Natural killer cell treated with Interleukin-12 subunit alpha and Interleukin-12 subunit beta and Interleukin-15 and Interleukin-18, amount 100 ng/mL, for 72 hours (primary cell): ENCODE measurements at regions not wholly inside any gene's neighbourhood (a gene's known extent, or its start where the extent isn't known, plus 50 kb on each side); places are given as distances from the start of the nearest gene placed in this dataset.

Experiments used
- ATAC-seq, 2 donors: fragments of 150-1000 bp; cut with Tn5 transposase in 1 of 2; sonication (Bioruptor Pico), chemical (Tn5 transposase) in 1 of 2; 2 replicates each; pipeline ENCODE4 v1.10.0; 2021
- DNase-seq: peaks from one replicate; pipeline ENCODE4 v3.0.0; 2022; ENCODE audit warnings: low spot score
- H3K27ac Mint-ChIP-seq, 2 donors: 1 replicate in 1 of 2; 2 replicates in 1 of 2; pipeline ENCODE4 v1.8.0; 2022; ENCODE audit warnings: mixed read lengths in 2 of 2, mild to moderate bottlenecking in 1 of 2, moderate library complexity in 1 of 2
- H3K27me3 Mint-ChIP-seq, 2 donors: 1 replicate in 1 of 2; 2 replicates in 1 of 2; pipeline ENCODE4 v1.8.0; 2022; ENCODE audit warnings: mixed read lengths in 2 of 2
- H3K36me3 Mint-ChIP-seq: one replicate; pipeline ENCODE4 v1.8.0; 2022; ENCODE audit warnings: mixed read lengths
- H3K4me1 Mint-ChIP-seq, 2 donors: 1 replicate in 1 of 2; 2 replicates in 1 of 2; pipeline ENCODE4 v1.8.0; 2022; ENCODE audit warnings: low read depth in 2 of 2, mixed read lengths in 2 of 2, mild to moderate bottlenecking in 1 of 2
- H3K4me3 Mint-ChIP-seq: one replicate; pipeline ENCODE4 v1.8.0; 2022; ENCODE audit warnings: mixed read lengths
- H3K9me3 Mint-ChIP-seq: 2 replicates; pipeline ENCODE4 v1.8.0; 2022; ENCODE audit warnings: mixed read lengths

DNA sequence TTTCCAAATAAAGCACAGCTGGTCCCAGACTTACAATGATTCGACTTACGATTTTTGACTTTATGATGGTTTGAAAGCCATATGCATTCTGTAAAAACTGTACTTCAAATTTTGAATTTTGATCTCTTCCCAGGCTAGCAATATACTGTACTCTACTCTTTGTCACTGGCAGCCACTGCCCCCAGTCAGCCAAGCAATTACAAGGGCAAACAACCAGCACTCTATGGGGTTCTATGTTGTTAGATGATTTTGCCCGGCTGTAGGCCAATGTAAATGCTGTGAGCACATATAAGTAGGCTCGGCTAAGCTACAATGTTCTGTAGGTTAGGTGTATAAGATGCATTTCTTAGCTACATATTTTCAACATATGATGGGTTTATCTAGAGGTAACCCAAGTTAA is 217.3 kb downstream of the RAB38 start:
- Mint-ChIP-seq H3K27ac (no peak overlapping the region), H3K27me3 (peaks cover 0 to 2% of the 10 kb centered on the region in 2 donors), H3K4me3 (no peak overlapping the region), H3K4me1 (no peaks in the 10 kb centered on the region), H3K9me3 (no peaks in the 10 kb centered on the region), H3K36me3 (no peaks in the 10 kb centered on the region)
- DNase-seq (no peak), ATAC-seq (no peak)

DNA sequence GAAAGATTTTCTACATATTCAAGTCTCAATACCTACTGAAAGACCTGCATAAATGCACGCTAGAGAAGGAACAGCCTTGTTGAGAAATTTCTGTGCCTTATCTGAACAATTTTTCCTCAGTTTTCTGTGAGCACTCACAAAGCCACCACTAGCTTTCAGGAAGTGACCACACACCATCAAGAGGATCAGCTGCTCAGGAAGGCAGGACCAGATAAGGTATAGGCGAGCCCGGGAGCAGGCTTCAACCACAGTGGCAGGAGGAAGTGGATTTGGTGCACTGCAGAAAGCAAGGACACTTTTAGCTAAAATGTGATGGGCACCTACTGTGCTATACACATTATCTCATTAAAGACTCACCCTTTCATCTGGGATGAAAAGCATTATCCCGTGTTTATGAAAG is 220.8 kb downstream of the RAB38 start:
- Mint-ChIP-seq H3K27ac (no peak overlapping the region), H3K9me3 (peaks cover 9% of the 10 kb centered on the region), H3K27me3 (peaks cover 0 to 4% of the 10 kb centered on the region in 2 donors), H3K4me1 (peaks cover 0 to 2% of the 10 kb centered on the region in 2 donors), H3K36me3 (peaks cover 1% of the 10 kb centered on the region), H3K4me3 (no peak overlapping the region)
- ATAC-seq (no peak), DNase-seq (no peak)

DNA sequence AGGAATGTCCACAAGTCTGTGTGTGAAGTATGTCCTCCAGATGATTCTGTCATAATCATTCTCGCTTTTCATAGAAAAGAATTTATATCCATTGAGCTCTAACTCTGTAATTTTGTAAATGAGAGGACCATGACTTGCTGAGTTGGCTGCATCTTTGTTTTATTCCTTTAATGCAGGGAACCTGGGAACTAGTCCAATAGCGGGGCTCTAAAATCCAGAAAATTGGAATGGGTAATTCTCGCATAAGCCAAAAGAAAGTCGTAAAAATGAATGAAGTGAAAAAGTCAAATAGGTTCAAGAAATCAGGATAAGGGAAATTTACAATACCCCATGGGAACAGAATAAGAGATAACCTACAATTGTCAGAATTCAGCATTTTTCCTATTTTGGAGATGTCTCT is 232.5 kb downstream of the RAB38 start:
- Mint-ChIP-seq H3K4me3 (no peak overlapping the region), H3K27me3 (no peaks in the 10 kb centered on the region), H3K4me1 (no peaks in the 10 kb centered on the region), H3K36me3 (no peaks in the 10 kb centered on the region), H3K9me3 (peaks cover 2% of the 10 kb centered on the region), H3K27ac (no peak overlapping the region)
- no peak for ATAC-seq
- no peak for DNase-seq

GRCh38 chr11:87934182-87934581 is 241.1 kb downstream of the RAB38 start:
- no peaks in the 10 kb centered on the region for H3K4me1 Mint-ChIP-seq
- H3K27me3 Mint-ChIP-seq: no peaks in the 10 kb centered on the region
- no peak for DNase-seq
- no peaks in the 10 kb centered on the region for H3K36me3 Mint-ChIP-seq
- no peak for ATAC-seq
- no peak overlapping the region for H3K27ac Mint-ChIP-seq
- H3K4me3 Mint-ChIP-seq: no peak overlapping the region
- H3K9me3 Mint-ChIP-seq: no peaks in the 10 kb centered on the region

DNA sequence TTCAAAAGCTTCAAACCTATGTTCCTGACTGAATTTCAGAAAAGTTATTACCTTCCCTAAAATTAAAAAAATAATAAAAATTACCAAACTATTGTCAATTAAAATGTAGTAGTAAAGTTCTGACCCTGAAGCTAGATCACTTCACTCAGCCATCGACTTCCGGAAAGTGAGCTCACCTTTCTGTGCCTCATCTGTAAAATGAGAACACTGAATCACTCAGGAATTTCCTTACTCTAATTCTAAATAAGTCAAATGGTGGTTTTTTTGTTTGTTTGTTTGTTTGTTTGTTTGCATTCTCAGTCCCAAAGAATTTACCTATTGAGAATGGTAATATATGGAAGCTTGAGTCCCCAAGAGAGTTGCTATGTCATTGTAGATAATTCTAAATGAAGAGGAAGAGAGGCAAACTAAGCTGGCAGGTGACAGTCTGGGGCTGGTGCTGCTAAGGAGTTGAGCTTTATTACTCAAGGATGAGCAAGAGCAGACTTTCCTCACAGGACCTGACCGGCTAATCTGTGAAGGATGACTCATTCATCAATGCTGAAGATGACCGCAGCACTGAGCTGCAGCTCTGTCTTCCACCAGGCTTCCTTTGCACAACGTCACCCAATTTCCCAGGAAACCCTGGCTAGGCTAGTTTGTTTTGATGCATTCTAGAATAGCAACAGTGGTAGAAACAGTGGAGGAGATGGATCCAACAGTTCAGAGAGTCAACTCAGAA is 248.8 kb downstream of the RAB38 start:
- no peaks in the 10 kb centered on the region for H3K36me3 Mint-ChIP-seq
- no peaks in the 10 kb centered on the region for H3K4me1 Mint-ChIP-seq
- H3K27me3 Mint-ChIP-seq: no peaks in the 10 kb centered on the region
- peaks cover 12% of the 10 kb centered on the region for H3K9me3 Mint-ChIP-seq
- ATAC-seq: no peak
- H3K27ac Mint-ChIP-seq: no peak overlapping the region
- DNase-seq: no peak
- H3K4me3 Mint-ChIP-seq: no peak overlapping the region

- Mint-ChIP-seq H3K36me3 (no peaks in the 10 kb centered on the region), H3K9me3 (peaks cover 12% of the 10 kb centered on the region), H3K4me3 (no peak overlapping the region), H3K27me3 (no peaks in the 10 kb centered on the region), H3K27ac (no peak overlapping the region), H3K4me1 (no peaks in the 10 kb centered on the region)
- DNase-seq: no peak
- no peak for ATAC-seq
Observed at GRCh38 chr11:87924125-87924524, 251.1 kb downstream of the RAB38 start.

- Mint-ChIP-seq H3K36me3 (no peaks in the 10 kb centered on the region), H3K4me3 (no peak overlapping the region), H3K9me3 (peaks cover 14% of the 10 kb centered on the region), H3K27me3 (no peaks in the 10 kb centered on the region), H3K4me1 (no peaks in the 10 kb centered on the region), H3K27ac (no peak overlapping the region)
- no peak for ATAC-seq
- no peak for DNase-seq
Observed at GRCh38 chr11:87917111-87917510, 258.1 kb downstream of the RAB38 start.

GRCh38 chr11:87909178-87909577 is 266.1 kb downstream of the RAB38 start:
- no peaks in the 10 kb centered on the region for H3K4me1 Mint-ChIP-seq
- DNase-seq (no peak), ATAC-seq (no peak)
- H3K9me3 Mint-ChIP-seq: peaks cover 6% of the 10 kb centered on the region
- no peak overlapping the region for H3K4me3 Mint-ChIP-seq
- no peaks in the 10 kb centered on the region for H3K27me3 Mint-ChIP-seq
- no peak overlapping the region for H3K27ac Mint-ChIP-seq
- H3K36me3 Mint-ChIP-seq: no peaks in the 10 kb centered on the region

DNA sequence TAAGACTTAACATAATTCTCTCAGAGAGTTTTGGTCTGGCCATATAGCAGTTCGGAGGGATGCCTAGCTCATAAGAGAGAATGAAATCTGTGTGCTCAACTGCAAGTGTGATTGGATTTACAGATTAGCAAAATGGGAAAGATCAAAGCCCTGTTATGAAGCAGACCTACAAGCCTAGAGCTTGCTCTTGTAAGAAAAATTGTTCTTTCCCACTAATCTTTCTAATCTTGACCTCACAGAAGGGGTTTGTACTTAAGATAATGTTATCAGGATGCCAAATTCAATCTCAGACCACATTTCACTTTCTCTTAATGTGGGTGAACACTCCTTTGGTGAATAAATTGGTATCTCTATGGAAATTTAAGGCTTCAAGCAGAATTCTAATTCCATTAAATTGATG is 267.2 kb downstream of the RAB38 start:
- no peaks in the 10 kb centered on the region for H3K4me1 Mint-ChIP-seq
- no peaks in the 10 kb centered on the region for H3K27me3 Mint-ChIP-seq

DNA sequence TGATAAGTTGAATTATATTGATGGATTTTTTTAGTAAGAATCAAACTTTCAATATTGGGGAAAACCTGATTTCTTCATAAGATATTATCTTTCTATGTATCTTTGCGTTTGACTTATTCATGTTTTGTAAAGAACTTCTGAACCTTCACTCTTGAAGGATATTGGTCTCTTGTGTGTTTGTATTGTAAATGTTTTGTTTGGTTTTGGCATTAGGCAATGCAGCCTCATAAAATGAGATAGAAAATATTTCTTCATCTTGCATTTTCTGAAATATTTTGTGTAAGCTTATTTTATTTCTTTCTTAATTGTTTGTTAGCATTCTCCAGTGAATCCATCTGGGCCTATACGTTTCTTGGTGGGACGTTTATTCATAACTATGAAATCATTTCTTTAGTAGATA is 271.9 kb downstream of the RAB38 start:
- no peaks in the 10 kb centered on the region for H3K36me3 Mint-ChIP-seq
- H3K27me3 Mint-ChIP-seq: peaks cover 0 to 1% of the 10 kb centered on the region in 2 donors
- peaks cover under 1% of the 10 kb centered on the region for H3K9me3 Mint-ChIP-seq
- H3K4me3 Mint-ChIP-seq: no peak overlapping the region
- no peaks in the 10 kb centered on the region for H3K4me1 Mint-ChIP-seq
- DNase-seq (no peak), ATAC-seq (no peak)
- H3K27ac Mint-ChIP-seq: no peak overlapping the region

More for the DNA sequence above, 267.2 kb downstream of the RAB38 start:
- Mint-ChIP-seq H3K9me3 (peaks cover 2% of the 10 kb centered on the region), H3K27ac (no peak overlapping the region), H3K36me3 (no peaks in the 10 kb centered on the region), H3K4me3 (no peak overlapping the region)
- no peak for ATAC-seq
- DNase-seq: no peak

- Mint-ChIP-seq H3K4me1 (no peaks in the 10 kb centered on the region), H3K4me3 (no peak overlapping the region), H3K27ac (no peak overlapping the region), H3K9me3 (peaks cover 3% of the 10 kb centered on the region), H3K27me3 (peaks cover 0 to 6% of the 10 kb centered on the region in 2 donors), H3K36me3 (no peaks in the 10 kb centered on the region)
- no peak for ATAC-seq
- no peak for DNase-seq
Observed at GRCh38 chr11:87901341-87901740, 273.9 kb downstream of the RAB38 start.

GRCh38 chr11:87897921-87898320 is 277.3 kb downstream of the RAB38 start:
- no peak for DNase-seq
- peaks cover 0 to 6% of the 10 kb centered on the region in 2 donors for H3K27me3 Mint-ChIP-seq
- no peaks in the 10 kb centered on the region for H3K36me3 Mint-ChIP-seq
- no peak for ATAC-seq
- peaks cover 3% of the 10 kb centered on the region for H3K9me3 Mint-ChIP-seq
- no peak overlapping the region for H3K4me3 Mint-ChIP-seq
- no peaks in the 10 kb centered on the region for H3K4me1 Mint-ChIP-seq
- H3K27ac Mint-ChIP-seq: no peak overlapping the region

GRCh38 chr11:87897071-87897470 is 278.2 kb downstream of the RAB38 start:
- H3K36me3 Mint-ChIP-seq: no peaks in the 10 kb centered on the region
- DNase-seq (no peak), ATAC-seq (no peak)
- H3K27me3 Mint-ChIP-seq: peaks cover 0 to 6% of the 10 kb centered on the region in 2 donors
- H3K4me1 Mint-ChIP-seq: no peaks in the 10 kb centered on the region
- peaks cover 3% of the 10 kb centered on the region for H3K9me3 Mint-ChIP-seq
- H3K27ac Mint-ChIP-seq: no peak overlapping the region
- no peak overlapping the region for H3K4me3 Mint-ChIP-seq

DNA sequence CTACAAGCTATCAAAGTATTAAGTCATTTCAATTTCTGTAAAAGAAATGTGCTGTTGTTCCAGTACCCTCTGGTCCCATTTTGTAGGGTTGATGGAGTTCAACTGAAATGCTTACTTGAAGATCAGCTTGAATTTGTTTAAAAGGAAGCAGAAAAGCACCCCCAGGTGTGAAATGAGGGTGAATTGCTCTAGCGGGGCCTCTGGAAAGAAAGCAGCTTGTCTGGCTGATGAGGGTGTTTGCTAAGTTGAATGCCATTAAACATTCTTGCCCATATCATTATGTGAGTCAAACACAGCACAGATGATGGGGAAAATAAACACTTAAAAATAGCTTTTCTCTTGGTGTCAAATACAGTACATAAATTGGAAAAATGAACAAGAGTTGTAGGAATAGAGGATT is 280.3 kb downstream of the RAB38 start:
- DNase-seq (no peak), ATAC-seq (no peak)
- peaks cover 3% of the 10 kb centered on the region for H3K9me3 Mint-ChIP-seq
- no peaks in the 10 kb centered on the region for H3K36me3 Mint-ChIP-seq
- peaks cover 0 to 6% of the 10 kb centered on the region in 2 donors for H3K27me3 Mint-ChIP-seq
- H3K4me3 Mint-ChIP-seq: no peak overlapping the region
- no peaks in the 10 kb centered on the region for H3K4me1 Mint-ChIP-seq
- no peak overlapping the region for H3K27ac Mint-ChIP-seq

GRCh38 chr11:87892291-87892690 is 283.0 kb downstream of the RAB38 start:
- no peak overlapping the region for H3K4me3 Mint-ChIP-seq
- no peak for ATAC-seq

More at GRCh38 chr11:87892291-87892690, 283.0 kb downstream of the RAB38 start:
- no peaks in the 10 kb centered on the region for H3K27me3 Mint-ChIP-seq
- no peak overlapping the region for H3K27ac Mint-ChIP-seq
- H3K36me3 Mint-ChIP-seq: no peaks in the 10 kb centered on the region
- DNase-seq: no peak
- no peaks in the 10 kb centered on the region for H3K4me1 Mint-ChIP-seq
- H3K9me3 Mint-ChIP-seq: no peaks in the 10 kb centered on the region
